GM21576 (cell line): ENCODE measurements at regions not wholly inside any gene's neighbourhood (a gene's known extent, or its start where the extent isn't known, plus 50 kb on each side); places are given as distances from the start of the nearest gene placed in this dataset.
"Not testable (repeated sequence)": the region's sequence is repeated elsewhere in the genome, so short reads cannot be mapped to it uniquely, and the experiment has no call there.

ENCODE experiments used
- ATAC-seq: cut with Tn5 transposase; IDR thresholded peaks from one replicate; pipeline ENCODE4 v1.9.1; 2021; ENCODE audit warnings: mild to moderate bottlenecking, moderate library complexity; ENCODE audit not compliant: unreplicated experiment

- ATAC-seq: no peak
Observed at GRCh38 chr16:9665851-9666271, 516.4 kb downstream of the GRIN2A start.

- ATAC-seq: no peak
Observed at GRCh38 chr16:9666834-9667480, 515.3 kb downstream of the GRIN2A start.

GRCh38 chr16:9670033-9670432 is 512.2 kb downstream of the GRIN2A start:
- ATAC-seq: no peak

GRCh38 chr16:9670616-9671015 is 511.6 kb downstream of the GRIN2A start:
- ATAC-seq: not testable (repeated sequence)

GRCh38 chr16:9676560-9677300 is 505.5 kb downstream of the GRIN2A start:
- ATAC-seq: not testable (repeated sequence)

- ATAC-seq: no peak
Observed at GRCh38 chr16:9677301-9677653, 505.0 kb downstream of the GRIN2A start.

- ATAC-seq: no peak
Observed at GRCh38 chr16:9679213-9679767, 502.9 kb downstream of the GRIN2A start.

- ATAC-seq: no peak
Observed at GRCh38 chr16:9680019-9680655, 502.1 kb downstream of the GRIN2A start.

- ATAC-seq: no peak
Observed at GRCh38 chr16:9680968-9681367, 501.3 kb downstream of the GRIN2A start.

- ATAC-seq: no peak
Observed at GRCh38 chr16:9681508-9681907, 500.7 kb downstream of the GRIN2A start.

GRCh38 chr16:9682320-9682719 is 499.9 kb downstream of the GRIN2A start:
- no peak for ATAC-seq

- ATAC-seq: no peak
Observed at GRCh38 chr16:9683677-9684076, 498.6 kb downstream of the GRIN2A start.

GRCh38 chr16:9687737-9688319 is 494.4 kb downstream of the GRIN2A start:
- no peak for ATAC-seq

GRCh38 chr16:9689597-9689996 is 492.6 kb downstream of the GRIN2A start:
- ATAC-seq: no peak

- no peak for ATAC-seq
Observed at GRCh38 chr16:9695152-9695551, 487.1 kb downstream of the GRIN2A start.
